ENCODE measurements at regions not wholly inside any gene's neighbourhood (a gene's known extent, or its start where the extent isn't known, plus 50 kb on each side); places are given as distances from the start of the nearest gene placed in this dataset.
"Not testable (repeated sequence)": the region's sequence is repeated elsewhere in the genome, so short reads cannot be mapped to it uniquely, and the experiment has no call there.

GRCh38 chr12:131214936-131215335 is 261.2 kb downstream of the ADGRD1 start:
- not testable (repeated sequence) for DNase-seq

- not testable (repeated sequence) for DNase-seq
These were observed 262.9 kb downstream of the ADGRD1 start for GRCh38 chr12:131216587-131216986.

GRCh38 chr12:131217024-131217586 is 263.4 kb downstream of the ADGRD1 start:
- DNase-seq: no peak

- DNase-seq: no peak
These were observed 264.6 kb downstream of the ADGRD1 start for GRCh38 chr12:131218026-131218922.

GRCh38 chr12:131218923-131219669 is 265.4 kb downstream of the ADGRD1 start:
- DNase-seq: no peak

- no peak for DNase-seq
These were observed 266.1 kb downstream of the ADGRD1 start for GRCh38 chr12:131219670-131220330.

- DNase-seq: no peak
These were observed 266.6 kb downstream of the ADGRD1 start for GRCh38 chr12:131220331-131220685.

GRCh38 chr12:131221061-131221956 is 267.6 kb downstream of the ADGRD1 start:
- no peak for DNase-seq

GRCh38 chr12:131221957-131222328 is 268.2 kb downstream of the ADGRD1 start:
- DNase-seq: no peak

- peak; percentile 57 for DNase-seq
These were observed 268.8 kb downstream of the ADGRD1 start for GRCh38 chr12:131222329-131223139.

- DNase-seq: no peak
These were observed 269.6 kb downstream of the ADGRD1 start for GRCh38 chr12:131223171-131223761.

- DNase-seq: no peak
These were observed 270.1 kb downstream of the ADGRD1 start for GRCh38 chr12:131223791-131224225.

GRCh38 chr12:131224226-131225065 is 270.7 kb downstream of the ADGRD1 start:
- DNase-seq: not testable (repeated sequence)

GRCh38 chr12:131225066-131225380 is 271.3 kb downstream of the ADGRD1 start:
- DNase-seq: not testable (repeated sequence)

GRCh38 chr12:131226345-131227265 is 272.9 kb downstream of the ADGRD1 start:
- no peak for DNase-seq

GRCh38 chr12:131227641-131228040 is 273.9 kb downstream of the ADGRD1 start:
- DNase-seq: not testable (repeated sequence)

GRCh38 chr12:131229079-131229425 is 275.3 kb downstream of the ADGRD1 start:
- not testable (repeated sequence) for DNase-seq

- DNase-seq: peak; percentile 56
These were observed 276.0 kb downstream of the ADGRD1 start for GRCh38 chr12:131229426-131230339.

Measured in left hindlimb (tissue), 1 donor.